GM12878 (cell line): ENCODE measurements at regions not wholly inside any gene's neighbourhood (a gene's known extent, or its start where the extent isn't known, plus 50 kb on each side); places are given as distances from the start of the nearest gene placed in this dataset.

Source experiments
- ATAC-seq: fragments of 200-7000 bp; cut with Tn5 transposase; 3 replicates; pipeline ENCODE4 v1.9.1; 2020; ENCODE audit warnings: mild to moderate bottlenecking, moderate library complexity
- BruUV-seq: library from RNA; stranded (reverse); fragments of 400-500 nt; replicated peaks from 2 replicates; lab custom pipeline; 2021; lab: Mats Ljungman, UMichigan
- CTCF ChIA-PET: fragments of 300-600 bp; sonication (Branson Sonifier 250); formaldehyde crosslinking; extraction: SDS; loops from one replicate; lab custom pipeline; 2021; ENCODE audit warnings: inconsistent platforms; lab: Yijun Ruan, JAX
- POLR2A ChIA-PET: fragments of 350-600 bp; formaldehyde crosslinking; extraction: SDS; loops from one replicate; lab custom pipeline; 2021; ENCODE audit warnings: inconsistent platforms; lab: Charles Lee
- RAD21 ChIA-PET: fragments of 300-600 bp; sonication (Branson Sonifier 250); formaldehyde crosslinking; loops from one replicate; lab custom pipeline; 2023; ENCODE audit warnings: antibody characterized with exemption; ENCODE audit not compliant: unreplicated experiment; lab: Charles Lee
- SMC1A ChIA-PET: fragments of 300-600 bp; sonication (Branson Sonifier 250); formaldehyde crosslinking; loops from one replicate; lab custom pipeline; 2023; ENCODE audit not compliant: unreplicated experiment, uncharacterized antibody; lab: Charles Lee
- DNase-seq: peaks from one replicate; pipeline ENCODE4 v3.0.0-alpha.2; 2011; ENCODE audit warnings: low read depth, low spot score
- FAIRE-seq: peaks from 3 replicates; lab custom pipeline; 2011; peaks lifted over from hg19 to GRCh38; lab: Jason Lieb, UNC
- H2AFZ ChIP-seq: 2 replicates; pipeline ENCODE4 v1.6.0; 2011; ENCODE audit warnings: low read depth, low read length, control low read depth; ENCODE audit not compliant: control insufficient read depth
- H3K27ac ChIP-seq: 2 replicates; pipeline ENCODE4 v1.5.1; 2011; ENCODE audit warnings: control low read depth; ENCODE audit not compliant: control insufficient read depth, insufficient read depth
- H3K27me3 ChIP-seq, 2 experiments: replicated peaks in 1 of 2; 2 replicates each; pipeline versions ENCODE4 v1.6.0 to v1.6.1; 2011; ENCODE audit warnings: low read length in 1 of 2; ENCODE audit not compliant: control insufficient read depth in 2 of 2, insufficient read depth in 2 of 2
- H3K36me3 ChIP-seq, 2 experiments: 2 replicates each; pipeline ENCODE4 v1.5.1; 2011; ENCODE audit warnings: low read length in 1 of 2; ENCODE audit not compliant: control insufficient read depth in 2 of 2, insufficient read depth in 2 of 2
- H3K4me1 ChIP-seq: 2 replicates; pipeline ENCODE4 v1.6.1; 2011; ENCODE audit warnings: mild to moderate bottlenecking, low read length, moderate library complexity, mixed read lengths; ENCODE audit not compliant: control insufficient read depth, insufficient read depth
- H3K4me2 ChIP-seq: 2 replicates; pipeline ENCODE4 v1.6.0; 2011; ENCODE audit warnings: control low read depth; ENCODE audit not compliant: control insufficient read depth, insufficient read depth
- H3K4me3 ChIP-seq: fragments of 200-600 bp; sonication (generic); 2 replicates; pipeline ENCODE4 v1.5.1; 2016
- H3K79me2 ChIP-seq: 2 replicates; pipeline ENCODE4 v1.6.0; 2011; ENCODE audit warnings: low read length; ENCODE audit not compliant: control insufficient read depth, insufficient read depth
- H3K9ac ChIP-seq: 2 replicates; pipeline ENCODE4 v1.8.0; 2011; ENCODE audit warnings: low read length, control low read depth, mixed read lengths; ENCODE audit not compliant: control insufficient read depth, insufficient read depth
- H3K9me3 ChIP-seq: replicated peaks from 3 replicates; pipeline ENCODE4 v1.5.1; 2011; ENCODE audit warnings: mild to moderate bottlenecking, low read length; ENCODE audit not compliant: control insufficient read depth, insufficient read depth
- H4K20me1 ChIP-seq: 2 replicates; pipeline ENCODE4 v1.6.0; 2011; ENCODE audit not compliant: control insufficient read depth, insufficient read depth
- CREM ChIP-seq: IDR thresholded peaks from 2 replicates; pipeline ENCODE4 v1.6.1; 2014; ENCODE audit warnings: antibody characterized with exemption, low read depth
- MLLT1 ChIP-seq: fragments of 450-650 bp; IDR thresholded peaks from 2 replicates; pipeline ENCODE4 v1.6.1; 2016; ENCODE audit warnings: mild to moderate bottlenecking
- NR2F1 ChIP-seq: fragments of 450-650 bp; conservative IDR thresholded peaks from 2 replicates; pipeline ENCODE4 v1.6.1; 2017; ENCODE audit warnings: mild to moderate bottlenecking
- TAF1 ChIP-seq: IDR thresholded peaks from 2 replicates; pipeline ENCODE4 v1.6.1; 2011; ENCODE audit warnings: mild to moderate bottlenecking, low read depth, low read length, borderline replicate concordance
- YBX1 ChIP-seq: fragments of 450-650 bp; IDR thresholded peaks from 2 replicates; pipeline ENCODE4 v1.6.1; 2016; ENCODE audit warnings: antibody characterized with exemption
- ZNF384 ChIP-seq: IDR thresholded peaks from 2 replicates; pipeline ENCODE4 v1.6.1; 2012; ENCODE audit warnings: low read depth, mild to moderate bottlenecking, low read length, improper control_type of control experiment, borderline replicate concordance
- ZNF592 ChIP-seq: fragments of 450-650 bp; IDR thresholded peaks from 2 replicates; pipeline ENCODE4 v1.6.1; 2017; ENCODE audit warnings: mild to moderate bottlenecking, moderate library complexity
- WGBS: methylation state at CpG from one replicate; pipeline ENCODE4 v1.1.6; 2016; ENCODE audit warnings: low lambda C conversion rate; ENCODE audit not compliant: insufficient replicate concordance, insufficient coverage; ENCODE audit errors: missing lambda C conversion rate; 5-methylcytosine and 5-hydroxymethylcytosine counted together
- in situ Hi-C: fragments of 300-500 bp; cut with MboI; formaldehyde crosslinking; loops from 9 replicates; pipeline ENCODE4 v1.14.3; 2018; ENCODE audit warnings: mixed read lengths
- intact Hi-C: fragments of 100-400 bp; cut with micrococcal nuclease; formaldehyde crosslinking; loops from one replicate; pipeline ENCODE4 v1.14.2; 2022; ENCODE audit not compliant: unreplicated experiment
- TF ChIP-seq, protein P1 (sequence below): IDR thresholded peaks from 2 replicates; pipeline ENCODE4 v1.6.1; 2011; ENCODE audit warnings: borderline replicate concordance, low read depth, mild to moderate bottlenecking, moderate library complexity, mixed read lengths, low read length; ENCODE audit not compliant: insufficient read depth; ENCODE audit errors: extremely low read length

DNA sequence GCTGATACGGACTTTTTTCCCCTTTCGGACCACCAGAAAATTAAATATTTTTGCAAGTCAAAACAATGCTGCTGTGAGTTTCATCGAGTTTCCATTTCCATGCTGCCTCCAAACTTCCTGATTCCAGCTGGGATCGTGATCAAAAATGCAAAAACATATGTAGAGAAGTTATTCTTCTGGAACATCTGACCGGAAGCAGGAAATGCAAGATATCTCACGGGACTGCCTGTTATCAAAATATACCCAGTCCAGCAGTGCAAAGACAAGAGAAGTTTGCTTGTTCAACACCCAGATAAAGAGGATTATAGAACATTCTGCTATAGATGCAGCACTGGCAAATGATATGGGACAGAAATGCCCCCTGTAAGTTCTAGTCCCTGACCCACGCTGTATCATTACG, 726.7 kb upstream of the NR2F2 start:
- no TSS peak for BruUV-seq
- intact Hi-C loops = no loop called here
- SMC1A ChIA-PET = interaction anchor here (1.6 kb wide), 1 partner anchor 23 kb away, joined by 4 read pairs; no protein-coding TSS in a partner anchor
- no peak overlapping the region for H3K4me3 ChIP-seq
- no peaks in the 10 kb centered on the region for H3K27me3 ChIP-seq
- TF ChIP-seq TAF1 = no peak
- TF ChIP-seq MLLT1 = no peak
- TF ChIP-seq ZNF592 = no peak
- TF ChIP-seq, protein P1, sequence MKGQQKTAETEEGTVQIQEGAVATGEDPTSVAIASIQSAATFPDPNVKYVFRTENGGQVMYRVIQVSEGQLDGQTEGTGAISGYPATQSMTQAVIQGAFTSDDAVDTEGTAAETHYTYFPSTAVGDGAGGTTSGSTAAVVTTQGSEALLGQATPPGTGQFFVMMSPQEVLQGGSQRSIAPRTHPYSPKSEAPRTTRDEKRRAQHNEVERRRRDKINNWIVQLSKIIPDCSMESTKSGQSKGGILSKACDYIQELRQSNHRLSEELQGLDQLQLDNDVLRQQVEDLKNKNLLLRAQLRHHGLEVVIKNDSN = no peak
- no peak for TF ChIP-seq YBX1
- no peak for TF ChIP-seq CREM
- no peak for TF ChIP-seq NR2F1
- TF ChIP-seq ZNF384 = no peak
- TF ChIP-seq, all 136 proteins: peak for 0
- Histone ChIP-seq H3K4me1 (no peaks in the 10 kb centered on the region), H3K36me3 (no peaks in the 10 kb centered on the region), H3K9ac (no peak overlapping the region), H3K27ac (no peak overlapping the region), H3K9me3 (no peaks in the 10 kb centered on the region; the same call in 2 of the 3 replicates), H4K20me1 (no peaks in the 10 kb centered on the region), H2AFZ (no peak overlapping the region), H3K79me2 (no peaks in the 10 kb centered on the region), H3K4me2 (no peak overlapping the region)
- ATAC-seq (no peak), DNase-seq (no peak), FAIRE-seq (no peak)
- 23% methylated on average over 8 of the region's 8 CpGs for WGBS
- POLR2A ChIA-PET = interaction anchor here (0.6 kb wide), 1 partner anchor 17 kb away, joined by 3 read pairs; no protein-coding TSS in a partner anchor
- RAD21 ChIA-PET = no interaction called here
- CTCF ChIA-PET = no interaction called here
- in situ Hi-C loops = no loop called here
